WERI-Rb-1 (cell line): ENCODE measurements at regions not wholly inside any gene's neighbourhood (a gene's known extent, or its start where the extent isn't known, plus 50 kb on each side); places are given as distances from the start of the nearest gene placed in this dataset.

Source experiments
- DNase-seq: peaks from one replicate; pipeline ENCODE4 v3.0.0-alpha.2; 2020
- H3K27ac ChIP-seq: fragments of 250-450 bp; sonication (Bioruptor Pico); 2 replicates; pipeline ENCODE4 v1.5.1; 2020; ENCODE audit warnings: mild to moderate bottlenecking, moderate library complexity
- H3K27me3 ChIP-seq: fragments of 250-450 bp; sonication (Bioruptor Pico); 2 replicates; pipeline ENCODE4 v1.5.1; 2021; ENCODE audit warnings: mild to moderate bottlenecking, low read depth, moderate library complexity; ENCODE audit not compliant: insufficient read depth, severe bottlenecking
- H3K36me3 ChIP-seq: fragments of 250-450 bp; sonication (Bioruptor Pico); 2 replicates; pipeline ENCODE4 v1.5.1; 2020; ENCODE audit warnings: mild to moderate bottlenecking, moderate library complexity
- H3K4me3 ChIP-seq: 2 replicates; pipeline ENCODE4 v1.5.1; 2011; ENCODE audit warnings: low read depth, mild to moderate bottlenecking, control low read depth, low read length
- H3K9me3 ChIP-seq: fragments of 250-450 bp; sonication (Bioruptor Pico); 2 replicates; pipeline ENCODE4 v1.5.1; 2021; ENCODE audit warnings: mild to moderate bottlenecking, moderate library complexity; ENCODE audit not compliant: severe bottlenecking
- CTCF ChIP-seq: IDR thresholded peaks from 2 replicates; pipeline ENCODE4 v1.5.1; 2011; ENCODE audit warnings: low read depth, mild to moderate bottlenecking, control low read depth, inconsistent platforms, low read length

- no peak overlapping the region for H3K27ac ChIP-seq
- no peaks in the 10 kb centered on the region for H3K36me3 ChIP-seq
- no peak for TF ChIP-seq CTCF
- H3K9me3 ChIP-seq, result no peaks in the 10 kb centered on the region
- H3K27me3 ChIP-seq, result peaks cover 30% of the 10 kb centered on the region
- H3K4me3 ChIP-seq, result no peak overlapping the region
- no peak for DNase-seq
These were observed 419.8 kb downstream of the DMRT2 start for GRCh38 chr9:1469996-1470395.

GRCh38 chr9:1473956-1474634, 423.9 kb downstream of the DMRT2 start:
- Histone ChIP-seq H3K9me3 (no peaks in the 10 kb centered on the region), H3K27ac (no peak overlapping the region), H3K27me3 (peaks cover 41% of the 10 kb centered on the region), H3K36me3 (no peaks in the 10 kb centered on the region), H3K4me3 (no peak overlapping the region)
- TF ChIP-seq CTCF, result no peak
- no peak for DNase-seq

- no peak for DNase-seq
- Histone ChIP-seq H3K27me3 (peaks cover 46% of the 10 kb centered on the region), H3K36me3 (no peaks in the 10 kb centered on the region), H3K9me3 (no peaks in the 10 kb centered on the region), H3K27ac (no peak overlapping the region), H3K4me3 (no peak overlapping the region)
- TF ChIP-seq CTCF, result no peak
These were observed 424.5 kb downstream of the DMRT2 start for GRCh38 chr9:1474671-1475070.

GRCh38 chr9:1490341-1491232, 440.4 kb downstream of the DMRT2 start:
- TF ChIP-seq CTCF, result no peak
- no peak for DNase-seq
- Histone ChIP-seq H3K9me3 (no peaks in the 10 kb centered on the region), H3K36me3 (no peaks in the 10 kb centered on the region), H3K4me3 (no peak overlapping the region), H3K27ac (no peak overlapping the region), H3K27me3 (peaks cover 34% of the 10 kb centered on the region)

- Histone ChIP-seq H3K9me3 (no peaks in the 10 kb centered on the region), H3K4me3 (no peak overlapping the region), H3K27ac (no peak overlapping the region), H3K36me3 (no peaks in the 10 kb centered on the region), H3K27me3 (peaks cover 38% of the 10 kb centered on the region)
- TF ChIP-seq CTCF, result no peak
- no peak for DNase-seq
These were observed 442.0 kb downstream of the DMRT2 start for GRCh38 chr9:1492156-1492555.
